A549 (cell line): ENCODE measurements at regions not wholly inside any gene's neighbourhood (a gene's known extent, or its start where the extent isn't known, plus 50 kb on each side); places are given as distances from the start of the nearest gene placed in this dataset.

Source experiments
- CEBPB ChIP-seq, 2 experiments: fragments of >200 bp in 1 of 2; sonication (Bioruptor Twin) in 1 of 2; formaldehyde crosslinking in 1 of 2; IDR thresholded peaks; 2 replicates each; pipeline ENCODE4 v1.6.1; 2012 to 2016
- CHD2 ChIP-seq: fragments of 150-350 bp; IDR thresholded peaks from 2 replicates; pipeline ENCODE4 v1.6.1; 2014; ENCODE audit warnings: low read length; ENCODE audit not compliant: partially characterized antibody
- CHD4 ChIP-seq: fragments of 200-600 bp; sonication (generic); IDR thresholded peaks from 2 replicates; pipeline ENCODE4 v1.6.1; 2016; ENCODE audit warnings: antibody characterized with exemption, mild to moderate bottlenecking, borderline replicate concordance
- ESRRA ChIP-seq: fragments of 150-350 bp; IDR thresholded peaks from 2 replicates; pipeline ENCODE4 v1.6.1; 2014; ENCODE audit warnings: mild to moderate bottlenecking, low read length, borderline replicate concordance
- MYC ChIP-seq: IDR thresholded peaks from 2 replicates; pipeline ENCODE4 v1.6.1; 2012; ENCODE audit warnings: mild to moderate bottlenecking, inconsistent platforms, low read length, improper control_type of control experiment, borderline replicate concordance
- POLR2A ChIP-seq: IDR thresholded peaks from 2 replicates; pipeline ENCODE4 v1.6.1; 2012; ENCODE audit warnings: mild to moderate bottlenecking, low read length
- TF ChIP-seq, protein P1 (sequence below): fragments of >200 bp; sonication (Bioruptor Twin); formaldehyde crosslinking; IDR thresholded peaks from 3 replicates; pipeline ENCODE4 v1.5.1; 2016
- TF ChIP-seq, protein P2 (sequence below): fragments of 200-600 bp; sonication (generic); IDR thresholded peaks from 2 replicates; pipeline ENCODE4 v1.6.1; 2016; ENCODE audit warnings: antibody characterized with exemption, mild to moderate bottlenecking, moderate library complexity

DNA sequence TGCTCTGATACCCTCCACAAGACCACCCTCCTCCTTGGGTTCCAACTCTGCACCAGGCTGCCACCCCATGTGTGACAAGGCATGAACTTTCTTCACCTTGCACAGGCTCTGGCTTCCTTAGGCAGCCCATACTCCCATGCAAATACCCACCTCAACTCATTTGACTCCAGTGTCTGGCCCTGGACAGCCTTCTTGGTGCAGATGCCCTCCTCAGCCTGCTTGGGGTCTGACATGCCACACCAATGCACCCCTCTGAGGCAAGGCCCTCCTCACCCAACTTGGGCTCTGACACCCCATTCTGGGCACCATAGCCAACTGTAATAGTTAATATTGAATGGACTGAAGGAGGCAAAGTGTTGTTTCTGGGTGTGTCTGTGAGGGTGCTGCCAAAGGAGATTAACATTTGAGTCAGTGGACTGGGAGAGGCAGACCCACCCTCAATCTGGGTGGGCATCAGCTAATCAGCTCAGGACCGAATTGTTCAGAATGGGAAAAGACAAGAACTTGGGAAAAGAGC lies 115.0 kb upstream of the EPB41L4A start:
- no peak for TF ChIP-seq ESRRA
- TF ChIP-seq POLR2A, result no peak
- TF ChIP-seq CEBPB (IDR thresholded peaks at IDR 0.05), result no peak
- TF ChIP-seq, protein P1, sequence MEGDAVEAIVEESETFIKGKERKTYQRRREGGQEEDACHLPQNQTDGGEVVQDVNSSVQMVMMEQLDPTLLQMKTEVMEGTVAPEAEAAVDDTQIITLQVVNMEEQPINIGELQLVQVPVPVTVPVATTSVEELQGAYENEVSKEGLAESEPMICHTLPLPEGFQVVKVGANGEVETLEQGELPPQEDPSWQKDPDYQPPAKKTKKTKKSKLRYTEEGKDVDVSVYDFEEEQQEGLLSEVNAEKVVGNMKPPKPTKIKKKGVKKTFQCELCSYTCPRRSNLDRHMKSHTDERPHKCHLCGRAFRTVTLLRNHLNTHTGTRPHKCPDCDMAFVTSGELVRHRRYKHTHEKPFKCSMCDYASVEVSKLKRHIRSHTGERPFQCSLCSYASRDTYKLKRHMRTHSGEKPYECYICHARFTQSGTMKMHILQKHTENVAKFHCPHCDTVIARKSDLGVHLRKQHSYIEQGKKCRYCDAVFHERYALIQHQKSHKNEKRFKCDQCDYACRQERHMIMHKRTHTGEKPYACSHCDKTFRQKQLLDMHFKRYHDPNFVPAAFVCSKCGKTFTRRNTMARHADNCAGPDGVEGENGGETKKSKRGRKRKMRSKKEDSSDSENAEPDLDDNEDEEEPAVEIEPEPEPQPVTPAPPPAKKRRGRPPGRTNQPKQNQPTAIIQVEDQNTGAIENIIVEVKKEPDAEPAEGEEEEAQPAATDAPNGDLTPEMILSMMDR, result no peak
- TF ChIP-seq CHD2, result no peak
- TF ChIP-seq, protein P2, sequence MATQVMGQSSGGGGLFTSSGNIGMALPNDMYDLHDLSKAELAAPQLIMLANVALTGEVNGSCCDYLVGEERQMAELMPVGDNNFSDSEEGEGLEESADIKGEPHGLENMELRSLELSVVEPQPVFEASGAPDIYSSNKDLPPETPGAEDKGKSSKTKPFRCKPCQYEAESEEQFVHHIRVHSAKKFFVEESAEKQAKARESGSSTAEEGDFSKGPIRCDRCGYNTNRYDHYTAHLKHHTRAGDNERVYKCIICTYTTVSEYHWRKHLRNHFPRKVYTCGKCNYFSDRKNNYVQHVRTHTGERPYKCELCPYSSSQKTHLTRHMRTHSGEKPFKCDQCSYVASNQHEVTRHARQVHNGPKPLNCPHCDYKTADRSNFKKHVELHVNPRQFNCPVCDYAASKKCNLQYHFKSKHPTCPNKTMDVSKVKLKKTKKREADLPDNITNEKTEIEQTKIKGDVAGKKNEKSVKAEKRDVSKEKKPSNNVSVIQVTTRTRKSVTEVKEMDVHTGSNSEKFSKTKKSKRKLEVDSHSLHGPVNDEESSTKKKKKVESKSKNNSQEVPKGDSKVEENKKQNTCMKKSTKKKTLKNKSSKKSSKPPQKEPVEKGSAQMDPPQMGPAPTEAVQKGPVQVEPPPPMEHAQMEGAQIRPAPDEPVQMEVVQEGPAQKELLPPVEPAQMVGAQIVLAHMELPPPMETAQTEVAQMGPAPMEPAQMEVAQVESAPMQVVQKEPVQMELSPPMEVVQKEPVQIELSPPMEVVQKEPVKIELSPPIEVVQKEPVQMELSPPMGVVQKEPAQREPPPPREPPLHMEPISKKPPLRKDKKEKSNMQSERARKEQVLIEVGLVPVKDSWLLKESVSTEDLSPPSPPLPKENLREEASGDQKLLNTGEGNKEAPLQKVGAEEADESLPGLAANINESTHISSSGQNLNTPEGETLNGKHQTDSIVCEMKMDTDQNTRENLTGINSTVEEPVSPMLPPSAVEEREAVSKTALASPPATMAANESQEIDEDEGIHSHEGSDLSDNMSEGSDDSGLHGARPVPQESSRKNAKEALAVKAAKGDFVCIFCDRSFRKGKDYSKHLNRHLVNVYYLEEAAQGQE, result no peak
- no peak for TF ChIP-seq MYC
- no peak for TF ChIP-seq CHD4
